SK-MEL-5 (cell line): ENCODE measurements at regions not wholly inside any gene's neighbourhood (a gene's known extent, or its start where the extent isn't known, plus 50 kb on each side); places are given as distances from the start of the nearest gene placed in this dataset.
"Not testable (repeated sequence)": the region's sequence is repeated elsewhere in the genome, so short reads cannot be mapped to it uniquely, and the experiment has no call there.

ENCODE experiments used
- DNase-seq: peaks from one replicate; pipeline ENCODE4 v3.0.0-alpha.2; 2016; ENCODE audit warnings: low read depth, low spot score
- in situ Hi-C: cut with HindIII; loops from 2 replicates; pipeline ENCODE4 v1.10.0; 2016; ENCODE audit warnings: low sequenced_read_pairs, high pct_unique_total_duplicates, low pct_unique_long_range_greater_than_20kb

DNA sequence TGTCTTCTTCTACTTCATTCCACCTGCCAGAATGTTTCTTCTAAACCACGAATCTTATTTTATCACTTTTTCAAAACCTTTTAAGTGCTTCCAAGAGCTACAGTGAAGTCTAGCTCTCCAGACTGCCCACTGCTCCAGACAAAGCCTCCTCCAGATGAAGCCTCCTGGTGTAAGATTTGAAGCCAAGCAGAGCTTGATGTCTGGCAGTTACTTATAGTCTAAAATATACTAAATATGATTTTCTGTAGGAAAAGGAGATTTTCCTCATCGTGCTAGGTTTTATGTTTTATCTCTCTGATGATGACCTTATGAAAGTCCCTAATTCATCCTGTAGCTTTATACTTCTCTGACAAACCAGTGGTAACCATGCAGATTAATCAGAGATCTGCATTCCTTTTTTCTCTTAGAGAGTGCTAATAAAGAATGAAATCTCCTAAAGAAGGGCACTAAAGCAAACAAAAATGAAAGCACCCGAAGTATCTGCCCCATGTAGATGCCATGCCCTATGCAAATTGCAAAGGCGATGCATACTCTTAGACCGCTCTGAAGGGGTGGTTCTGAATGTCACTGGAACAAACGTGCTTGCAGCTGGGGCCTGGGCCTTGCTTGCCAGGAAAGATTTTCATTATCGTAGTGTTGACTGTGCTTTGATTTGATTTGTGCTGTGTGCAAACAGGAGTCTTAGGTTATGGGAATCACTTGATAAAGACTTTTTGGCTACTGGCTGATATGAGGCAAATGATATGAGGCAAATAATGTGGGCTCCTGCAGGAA, 314.2 kb downstream of the PID1 start:
- in situ Hi-C loops: no loop called here

GRCh38 chr2:228949831-228950230, 321.3 kb downstream of the PID1 start:
- in situ Hi-C loops: no loop called here
- DNase-seq: no peak

More for the DNA sequence above, 314.2 kb downstream of the PID1 start:
- no peak for DNase-seq

DNA sequence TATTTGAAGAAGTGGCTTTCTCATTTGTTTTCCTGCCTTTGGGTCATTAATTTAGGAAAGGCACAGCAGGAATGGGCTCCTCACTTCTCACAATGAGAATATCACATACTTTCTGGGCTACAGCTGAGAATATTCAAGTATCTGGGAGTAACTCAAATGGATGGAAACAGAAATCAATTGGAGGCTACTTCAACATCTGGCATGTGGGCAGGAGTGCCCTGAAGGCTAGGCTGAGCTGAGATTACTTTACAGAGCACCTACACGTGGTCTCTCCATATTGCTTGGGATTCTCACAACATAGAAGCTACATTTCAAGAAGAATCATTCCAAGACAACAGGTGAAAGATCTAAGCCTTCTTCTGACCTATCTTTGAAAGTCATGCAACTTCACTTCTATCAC, 325.4 kb downstream of the PID1 start:
- in situ Hi-C loops: no loop called here
- no peak for DNase-seq

DNA sequence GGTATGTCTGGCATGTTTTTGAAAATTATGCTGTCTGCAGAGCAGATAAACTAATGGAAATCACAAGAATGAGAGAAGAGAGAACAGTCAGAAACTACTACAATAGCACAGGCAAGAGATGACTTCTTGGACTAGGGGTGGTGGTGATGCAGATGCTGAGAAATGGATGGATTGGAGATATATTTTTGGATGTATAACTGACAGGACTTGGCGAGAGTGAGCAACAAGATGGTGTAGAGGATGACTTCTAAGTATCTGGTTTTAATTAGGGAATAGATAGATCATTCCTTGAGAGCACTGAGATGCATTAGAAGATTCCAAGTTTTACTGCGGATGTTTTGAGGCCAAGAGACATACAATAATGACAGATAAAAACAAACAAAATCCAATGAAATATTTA, 328.2 kb downstream of the PID1 start:
- in situ Hi-C loops: no loop called here
- DNase-seq: no peak

DNA sequence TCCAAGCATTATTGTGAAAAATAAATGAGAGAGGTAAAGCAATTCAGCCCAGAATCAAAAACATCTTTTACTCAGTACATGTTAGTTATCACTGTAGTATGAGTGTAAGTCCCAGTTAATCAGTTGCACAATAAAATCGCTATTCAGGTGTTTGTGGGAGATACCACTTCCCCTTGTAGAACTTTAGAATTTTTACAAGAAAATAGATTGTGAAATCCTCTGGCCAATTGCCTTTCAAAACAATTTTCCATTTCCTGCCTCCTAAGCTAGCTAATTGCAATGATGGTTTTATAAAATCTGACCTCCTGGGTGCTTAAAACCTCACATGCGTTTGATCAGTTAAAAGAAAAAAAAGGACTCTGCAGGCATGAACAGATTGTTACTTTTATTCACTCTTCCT, 332.5 kb downstream of the PID1 start:
- in situ Hi-C loops: no loop called here
- no peak for DNase-seq

GRCh38 chr2:228927028-228928010, 343.8 kb downstream of the PID1 start:
- in situ Hi-C loops: no loop called here
- no peak for DNase-seq

DNA sequence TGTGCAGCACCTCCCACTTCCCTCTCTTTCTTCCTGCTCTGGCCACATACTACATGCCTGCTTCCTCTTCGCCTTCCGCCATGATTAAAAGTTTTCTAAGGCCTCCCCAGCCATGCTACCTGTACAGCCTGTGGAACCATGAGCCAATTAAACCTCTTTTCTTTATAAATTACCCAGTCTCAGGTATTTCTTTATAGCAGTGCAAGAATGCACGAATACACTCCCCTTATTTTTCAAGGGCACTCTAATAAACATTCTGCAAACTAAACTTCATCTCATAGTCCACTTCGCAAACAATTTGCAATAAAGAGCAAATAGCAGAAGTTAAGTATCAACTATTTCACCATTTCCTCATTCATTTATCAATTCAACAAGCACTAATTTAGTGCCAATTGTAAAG, 351.3 kb downstream of the PID1 start:
- in situ Hi-C loops: no loop called here

GRCh38 chr2:228917220-228917619, 353.9 kb downstream of the PID1 start:
- no peak for DNase-seq
- in situ Hi-C loops: no loop called here

More for the DNA sequence above, 351.3 kb downstream of the PID1 start:
- DNase-seq: no peak

DNA sequence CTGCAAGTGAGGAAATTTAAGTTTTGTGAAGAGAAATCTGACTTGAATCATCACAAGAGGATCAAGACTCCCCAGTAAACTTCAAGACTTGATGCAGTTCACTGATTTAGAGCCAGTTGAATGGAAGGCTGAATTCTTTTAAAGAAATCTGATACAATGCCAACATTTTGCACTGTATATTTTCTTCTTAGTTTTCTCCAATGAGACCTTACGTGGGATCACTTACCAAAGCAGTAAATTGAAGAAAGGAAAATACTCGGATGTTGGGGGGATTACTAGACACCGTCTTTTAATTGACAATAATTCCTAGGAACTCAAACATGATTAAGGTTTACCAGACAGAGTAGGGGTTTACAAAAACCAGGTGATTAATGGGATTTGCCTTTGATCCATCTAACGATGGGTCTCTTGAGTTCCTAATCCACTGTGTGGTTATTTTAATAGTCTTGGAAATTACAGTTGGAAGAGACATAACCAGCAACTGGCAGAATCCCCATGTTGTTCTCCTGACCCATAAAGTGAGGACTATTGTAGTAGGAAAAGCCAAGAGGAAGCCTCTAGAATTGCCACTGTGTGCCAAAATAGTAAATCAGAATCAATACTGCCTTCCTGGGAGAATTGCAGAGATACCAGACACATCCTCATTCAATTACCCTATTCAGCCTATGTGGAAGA, 354.5 kb downstream of the PID1 start:
- DNase-seq: no peak
- in situ Hi-C loops: no loop called here

GRCh38 chr2:228913176-228913575, 357.9 kb downstream of the PID1 start:
- no peak for DNase-seq
- in situ Hi-C loops: no loop called here

DNA sequence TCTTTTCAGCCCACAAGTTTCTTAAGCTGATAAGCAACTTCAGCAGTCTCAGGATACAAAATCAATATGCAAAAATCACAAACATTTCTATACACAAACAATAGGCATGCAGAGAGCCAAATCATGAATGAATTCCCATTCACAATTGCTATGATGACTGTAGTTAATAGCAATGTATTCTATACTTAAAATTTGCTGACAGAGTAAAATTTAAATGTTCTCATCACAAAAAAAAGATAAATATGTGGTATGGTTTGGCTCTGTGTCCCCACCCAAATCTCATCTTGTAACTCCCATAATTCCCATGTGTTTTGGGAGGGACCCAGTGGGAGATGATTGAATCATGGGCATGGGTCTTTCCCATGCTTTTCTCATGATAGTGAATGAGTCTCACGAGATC, 360.2 kb downstream of the PID1 start:
- DNase-seq, in situ Hi-C loops: not testable (repeated sequence)

- in situ Hi-C loops: no loop called here
- no peak for DNase-seq
Observed at GRCh38 chr2:228902176-228902575, 368.9 kb downstream of the PID1 start.

GRCh38 chr2:228901531-228901930, 369.6 kb downstream of the PID1 start:
- in situ Hi-C loops: no loop called here
- DNase-seq: no peak

DNA sequence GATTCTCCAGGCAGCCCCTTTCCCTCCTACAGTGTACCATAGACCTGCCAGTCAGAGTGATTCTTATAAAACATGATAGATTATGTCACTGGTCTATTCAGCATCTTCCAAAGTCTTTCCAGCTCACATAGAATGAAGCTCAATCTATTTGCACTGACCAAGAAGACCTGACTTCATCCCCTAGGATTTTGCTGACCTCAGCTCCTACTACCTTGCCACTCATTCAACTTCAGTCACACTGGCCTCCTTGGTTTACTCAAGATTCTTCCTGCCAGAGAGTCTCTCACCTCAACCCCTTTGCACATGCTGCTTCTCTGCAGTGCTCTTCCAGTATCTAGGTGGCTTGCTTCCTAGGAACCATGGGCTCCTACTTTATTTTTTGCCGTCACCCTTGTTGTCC, 392.9 kb downstream of the PID1 start:
- no peak for DNase-seq
- in situ Hi-C loops: no loop called here

- in situ Hi-C loops: no loop called here
- DNase-seq: no peak
Observed at GRCh38 chr2:228876276-228876675, 394.8 kb downstream of the PID1 start.

DNA sequence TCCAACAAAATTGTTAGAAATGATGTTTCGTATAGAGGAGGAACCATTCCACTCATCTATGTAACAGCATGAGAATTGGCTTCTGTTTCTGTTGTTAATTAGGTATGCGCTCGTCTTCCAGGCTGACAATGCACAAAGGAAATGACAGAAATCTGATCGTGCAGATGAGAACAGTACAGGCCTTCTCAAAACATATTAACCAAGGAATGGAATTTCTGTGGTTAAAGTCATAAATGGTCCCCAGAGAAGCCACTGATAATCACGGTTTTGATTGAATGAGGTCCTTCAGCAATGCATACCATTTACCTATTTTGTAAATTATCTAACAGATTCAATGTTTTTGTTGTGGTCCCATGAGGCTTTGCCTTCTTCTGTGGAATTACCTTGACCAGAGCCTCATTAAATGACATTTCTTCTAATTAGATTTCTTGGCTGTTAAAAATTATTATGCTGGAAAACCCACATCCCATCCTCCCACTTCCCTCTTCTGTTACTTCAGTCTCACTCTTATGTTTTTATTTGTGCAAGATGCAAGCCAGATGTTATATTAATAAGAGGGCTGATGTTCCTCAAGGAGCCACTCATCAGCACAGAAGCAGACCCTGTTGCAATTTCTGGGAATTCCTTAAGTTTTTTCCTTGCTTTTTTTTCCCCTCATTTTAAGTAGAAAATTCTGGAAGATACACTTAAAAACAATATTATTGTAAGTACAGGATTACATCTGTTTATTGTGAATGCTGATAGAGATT, 395.8 kb downstream of the PID1 start:
- DNase-seq: peak; percentile 80
- in situ Hi-C loops: no loop called here

GRCh38 chr2:228871012-228871411, 400.1 kb downstream of the PID1 start:
- in situ Hi-C loops: no loop called here
- DNase-seq: no peak
